ENCODE measurements at regions not wholly inside any gene's neighbourhood (a gene's known extent, or its start where the extent isn't known, plus 50 kb on each side); places are given as distances from the start of the nearest gene placed in this dataset.

DNA sequence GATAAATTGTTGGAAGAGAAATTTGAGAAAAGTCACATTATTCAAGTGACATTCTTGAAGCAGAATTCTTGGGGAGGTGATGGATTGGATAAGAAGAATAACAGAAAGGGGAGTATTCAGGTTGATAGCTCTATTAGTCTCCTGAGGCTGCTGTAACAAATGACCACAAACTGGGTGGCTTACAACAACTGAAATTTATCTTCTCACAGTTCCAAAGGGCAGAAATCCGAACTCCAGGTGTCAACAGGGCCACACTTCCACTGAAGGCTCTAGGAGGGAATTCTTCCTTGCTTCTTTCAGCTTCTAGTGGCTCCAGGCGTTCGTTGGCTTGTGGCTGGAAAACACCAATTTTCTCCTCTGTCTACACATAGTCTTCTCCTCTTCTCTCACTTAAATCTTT is 99.8 kb downstream of the TES start:
- no peak overlapping the region for H3K9ac ChIP-seq (ENCODE audit: control insufficient read depth, insufficient read depth, low read length)
- no peak overlapping the region for H3K4me3 ChIP-seq
- H3K4me2 ChIP-seq (ENCODE audit: control insufficient read depth, insufficient read depth), result no peak overlapping the region
- ChIA-PET SMC1A (ENCODE audit: uncharacterized antibody, unreplicated experiment) (no interaction called here), RAD21 (ENCODE audit: unreplicated experiment) (no interaction called here), CTCF (no interaction called here), POLR2A (no interaction called here)
- H3K27me3 ChIP-seq (replicated peaks in 1 of 2; ENCODE audit: control insufficient read depth in 2 of 2, insufficient read depth in 2 of 2, low read length in 1 of 2), result no peaks in the 10 kb centered on the region
- H2AFZ ChIP-seq (ENCODE audit: control insufficient read depth, low read depth, low read length), result no peak overlapping the region
- H3K36me3 ChIP-seq (ENCODE audit: control insufficient read depth in 2 of 2, insufficient read depth in 2 of 2, low read length in 1 of 2), result no peaks in the 10 kb centered on the region
- H3K4me1 ChIP-seq (ENCODE audit: control insufficient read depth, insufficient read depth, low read length), result no peaks in the 10 kb centered on the region
- no TSS peak for BruUV-seq (replicated peaks)
- no peak for DNase-seq (ENCODE audit: low read depth, low spot score)
- ATAC-seq, result no peak
- FAIRE-seq, result no peak
- in situ Hi-C loops (cut with MboI) (no loop called here), intact Hi-C loops (cut with micrococcal nuclease; ENCODE audit: unreplicated experiment) (no loop called here)
- 26% methylated on average over 3 of the region's 3 CpGs for WGBS (ENCODE audit: insufficient coverage, insufficient replicate concordance, low lambda C conversion rate, missing lambda C conversion rate)
- no peaks in the 10 kb centered on the region for H3K79me2 ChIP-seq (ENCODE audit: control insufficient read depth, insufficient read depth, low read length)
- H4K20me1 ChIP-seq (ENCODE audit: control insufficient read depth, insufficient read depth), result no peaks in the 10 kb centered on the region
- H3K27ac ChIP-seq (ENCODE audit: control insufficient read depth, insufficient read depth), result no peak overlapping the region
- TF ChIP-seq ZSCAN29 (IDR thresholded peaks at IDR 0.05), result no peak
- TF ChIP-seq, protein P1, sequence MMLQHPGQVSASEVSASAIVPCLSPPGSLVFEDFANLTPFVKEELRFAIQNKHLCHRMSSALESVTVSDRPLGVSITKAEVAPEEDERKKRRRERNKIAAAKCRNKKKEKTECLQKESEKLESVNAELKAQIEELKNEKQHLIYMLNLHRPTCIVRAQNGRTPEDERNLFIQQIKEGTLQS (IDR thresholded peaks at IDR 0.05; ENCODE audit: borderline replicate concordance, extremely low read depth, low read depth, low read length), result no peak
- TF ChIP-seq NR2C1 (IDR thresholded peaks at IDR 0.05), result no peak
- TF ChIP-seq MTA3 (IDR thresholded peaks at IDR 0.05; ENCODE audit: borderline replicate concordance, low read length), result no peak
- TF ChIP-seq PAX8 (IDR thresholded peaks at IDR 0.05), result no peak
- TF ChIP-seq, protein P2, sequence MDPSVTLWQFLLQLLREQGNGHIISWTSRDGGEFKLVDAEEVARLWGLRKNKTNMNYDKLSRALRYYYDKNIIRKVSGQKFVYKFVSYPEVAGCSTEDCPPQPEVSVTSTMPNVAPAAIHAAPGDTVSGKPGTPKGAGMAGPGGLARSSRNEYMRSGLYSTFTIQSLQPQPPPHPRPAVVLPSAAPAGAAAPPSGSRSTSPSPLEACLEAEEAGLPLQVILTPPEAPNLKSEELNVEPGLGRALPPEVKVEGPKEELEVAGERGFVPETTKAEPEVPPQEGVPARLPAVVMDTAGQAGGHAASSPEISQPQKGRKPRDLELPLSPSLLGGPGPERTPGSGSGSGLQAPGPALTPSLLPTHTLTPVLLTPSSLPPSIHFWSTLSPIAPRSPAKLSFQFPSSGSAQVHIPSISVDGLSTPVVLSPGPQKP (IDR thresholded peaks at IDR 0.05; ENCODE audit: low read depth, low read length), result no peak
- no peak for TF ChIP-seq IKZF2 (IDR thresholded peaks at IDR 0.05)
- TF ChIP-seq TCF12 (IDR thresholded peaks at IDR 0.05; ENCODE audit: low read depth, low read length), result no peak
- TF ChIP-seq, protein P3, sequence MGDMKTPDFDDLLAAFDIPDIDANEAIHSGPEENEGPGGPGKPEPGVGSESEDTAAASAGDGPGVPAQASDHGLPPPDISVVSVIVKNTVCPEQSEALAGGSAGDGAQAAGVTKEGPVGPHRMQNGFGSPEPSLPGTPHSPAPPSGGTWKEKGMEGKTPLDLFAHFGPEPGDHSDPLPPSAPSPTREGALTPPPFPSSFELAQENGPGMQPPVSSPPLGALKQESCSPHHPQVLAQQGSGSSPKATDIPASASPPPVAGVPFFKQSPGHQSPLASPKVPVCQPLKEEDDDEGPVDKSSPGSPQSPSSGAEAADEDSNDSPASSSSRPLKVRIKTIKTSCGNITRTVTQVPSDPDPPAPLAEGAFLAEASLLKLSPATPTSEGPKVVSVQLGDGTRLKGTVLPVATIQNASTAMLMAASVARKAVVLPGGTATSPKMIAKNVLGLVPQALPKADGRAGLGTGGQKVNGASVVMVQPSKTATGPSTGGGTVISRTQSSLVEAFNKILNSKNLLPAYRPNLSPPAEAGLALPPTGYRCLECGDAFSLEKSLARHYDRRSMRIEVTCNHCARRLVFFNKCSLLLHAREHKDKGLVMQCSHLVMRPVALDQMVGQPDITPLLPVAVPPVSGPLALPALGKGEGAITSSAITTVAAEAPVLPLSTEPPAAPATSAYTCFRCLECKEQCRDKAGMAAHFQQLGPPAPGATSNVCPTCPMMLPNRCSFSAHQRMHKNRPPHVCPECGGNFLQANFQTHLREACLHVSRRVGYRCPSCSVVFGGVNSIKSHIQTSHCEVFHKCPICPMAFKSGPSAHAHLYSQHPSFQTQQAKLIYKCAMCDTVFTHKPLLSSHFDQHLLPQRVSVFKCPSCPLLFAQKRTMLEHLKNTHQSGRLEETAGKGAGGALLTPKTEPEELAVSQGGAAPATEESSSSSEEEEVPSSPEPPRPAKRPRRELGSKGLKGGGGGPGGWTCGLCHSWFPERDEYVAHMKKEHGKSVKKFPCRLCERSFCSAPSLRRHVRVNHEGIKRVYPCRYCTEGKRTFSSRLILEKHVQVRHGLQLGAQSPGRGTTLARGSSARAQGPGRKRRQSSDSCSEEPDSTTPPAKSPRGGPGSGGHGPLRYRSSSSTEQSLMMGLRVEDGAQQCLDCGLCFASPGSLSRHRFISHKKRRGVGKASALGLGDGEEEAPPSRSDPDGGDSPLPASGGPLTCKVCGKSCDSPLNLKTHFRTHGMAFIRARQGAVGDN (IDR thresholded peaks at IDR 0.05), result no peak
- TF ChIP-seq CHD1 (IDR thresholded peaks at IDR 0.05; ENCODE audit: low read depth, low read length), result no peak
- TF ChIP-seq TBL1XR1 (IDR thresholded peaks at IDR 0.05; ENCODE audit: low read depth, low read length), result no peak
- no peaks in the 10 kb centered on the region; the same call in 2 of the 3 replicates for H3K9me3 ChIP-seq (replicated peaks; ENCODE audit: control insufficient read depth, insufficient read depth, low read length)
